CD14-positive monocyte (primary cell): ENCODE measurements at regions not wholly inside any gene's neighbourhood (a gene's known extent, or its start where the extent isn't known, plus 50 kb on each side); places are given as distances from the start of the nearest gene placed in this dataset.

ENCODE experiments used
- DNase-seq, 3 donors: peaks; one replicate each; pipeline ENCODE4 v3.0.0-alpha.2; 2011 to 2022
- H2AFZ ChIP-seq: 2 replicates; pipeline ENCODE4 v1.6.0; 2012; ENCODE audit warnings: mild to moderate bottlenecking, low read depth, low read length, inconsistent platforms; ENCODE audit not compliant: insufficient read depth, poor library complexity, severe bottlenecking
- H3K27ac ChIP-seq, 2 donors: 1 replicate in 1 of 2; 2 replicates in 1 of 2; pipeline ENCODE4 v1.5.1; 2012 to 2013; ENCODE audit warnings: low read length in 2 of 2, control low read depth in 1 of 2, inconsistent platforms in 1 of 2, low read depth in 1 of 2, mild to moderate bottlenecking in 1 of 2
- H3K27me3 ChIP-seq, 2 donors: one replicate each; pipeline versions ENCODE4 v1.6.0 to v1.6.1; 2011 to 2013; ENCODE audit warnings: low read length in 2 of 2; ENCODE audit not compliant: control insufficient read depth in 2 of 2, insufficient read depth in 2 of 2
- H3K36me3 ChIP-seq, 2 donors: replicated peaks in 1 of 2; 1 replicate in 1 of 2; 2 replicates in 1 of 2; pipeline versions ENCODE4 v1.5.1 to v1.6.1; 2012 to 2013; ENCODE audit warnings: low read length in 2 of 2, control low read depth in 1 of 2, inconsistent platforms in 1 of 2, mild to moderate bottlenecking in 1 of 2; ENCODE audit not compliant: insufficient read depth in 2 of 2, control insufficient read depth in 1 of 2
- H3K4me1 ChIP-seq, 2 donors: 1 replicate in 1 of 2; 2 replicates in 1 of 2; pipeline versions ENCODE4 v1.5.1 to v1.6.1; 2012 to 2013; ENCODE audit warnings: low read length in 2 of 2, control low read depth in 1 of 2, inconsistent platforms in 1 of 2, mild to moderate bottlenecking in 1 of 2, moderate library complexity in 1 of 2; ENCODE audit not compliant: insufficient read depth in 2 of 2, control insufficient read depth in 1 of 2
- H3K4me2 ChIP-seq: replicated peaks from 2 replicates; pipeline ENCODE3; 2012; ENCODE audit warnings: low read length, moderate library complexity, mild to moderate bottlenecking; ENCODE audit not compliant: poor library complexity, severe bottlenecking; ENCODE audit errors: extremely low read depth
- H3K4me3 ChIP-seq, 3 experiments: fragments of 200-600 bp in 1 of 3; sonication (generic) in 1 of 3; replicated peaks in 1 of 3; 1 replicate in 2 of 3; 2 replicates in 1 of 3; pipeline ENCODE4 v1.5.1; 2011 to 2013; ENCODE audit warnings: low read length in 3 of 3, mild to moderate bottlenecking in 3 of 3, control low read depth in 2 of 3, low read depth in 2 of 3, inconsistent platforms in 1 of 3, moderate library complexity in 1 of 3
- H3K79me2 ChIP-seq: 2 replicates; pipeline ENCODE4 v1.6.0; 2012; ENCODE audit warnings: mild to moderate bottlenecking, control low read depth, inconsistent platforms, low read length, moderate library complexity; ENCODE audit not compliant: insufficient read depth
- H3K9ac ChIP-seq: 2 replicates; pipeline ENCODE4 v1.6.0; 2017; ENCODE audit warnings: low read length, mild to moderate bottlenecking; ENCODE audit not compliant: insufficient read depth, poor library complexity, severe bottlenecking
- H3K9me3 ChIP-seq, 2 donors: replicated peaks in 1 of 2; 1 replicate in 1 of 2; 2 replicates in 1 of 2; pipeline versions ENCODE4 v1.5.1 to v1.6.1; 2012 to 2013; ENCODE audit warnings: low read length in 2 of 2, control low read depth in 1 of 2; ENCODE audit not compliant: control insufficient read depth in 1 of 2, insufficient read depth in 1 of 2
- H4K20me1 ChIP-seq: 2 replicates; pipeline ENCODE4 v1.6.0; 2012; ENCODE audit warnings: mild to moderate bottlenecking, low read length, control low read depth, moderate library complexity; ENCODE audit not compliant: insufficient read depth
- H3K27ac Mint-ChIP-seq, 7 donors: one replicate each; pipeline ENCODE4 v1.8.0; 2020; ENCODE audit warnings: mild to moderate bottlenecking in 7 of 7, mixed read lengths in 7 of 7, moderate library complexity in 6 of 7, inconsistent platforms in 2 of 7
- H3K27me3 Mint-ChIP-seq, 3 donors: one replicate each; pipeline ENCODE4 v1.8.0; 2021 to 2022; ENCODE audit warnings: low read depth in 3 of 3, mild to moderate bottlenecking in 3 of 3, mixed read lengths in 3 of 3, moderate library complexity in 3 of 3, inconsistent platforms in 1 of 3
- H3K36me3 Mint-ChIP-seq, 2 donors: one replicate each; pipeline ENCODE4 v1.8.0; 2020; ENCODE audit warnings: mixed read lengths in 2 of 2, inconsistent platforms in 1 of 2, mild to moderate bottlenecking in 1 of 2
- H3K4me1 Mint-ChIP-seq: one replicate; pipeline ENCODE4 v1.8.0; 2020; ENCODE audit warnings: mild to moderate bottlenecking, mixed read lengths
- H3K4me3 Mint-ChIP-seq, 2 donors: one replicate each; pipeline ENCODE4 v1.8.0; 2020; ENCODE audit warnings: mild to moderate bottlenecking in 2 of 2, mixed read lengths in 2 of 2, moderate library complexity in 1 of 2
- H3K9me3 Mint-ChIP-seq, 7 donors: one replicate each; pipeline ENCODE4 v1.8.0; 2020 to 2022; ENCODE audit warnings: mixed read lengths in 7 of 7, mild to moderate bottlenecking in 6 of 7, moderate library complexity in 6 of 7, inconsistent platforms in 2 of 7
- WGBS: methylation state at CpG from one replicate; pipeline ENCODE4 v1.1.5; 2013; ENCODE audit warnings: missing lambda C conversion rate; ENCODE audit not compliant: insufficient coverage; 5-methylcytosine and 5-hydroxymethylcytosine counted together
- intact Hi-C, 2 donors: fragments of 100-400 bp; cut with micrococcal nuclease; formaldehyde crosslinking; loops; one replicate each; pipeline versions ENCODE4 v1.15.0 to v1.15.1; 2023
- TF ChIP-seq, protein P1 (sequence below): fragments of 200-600 bp; IDR thresholded peaks from one replicate; pipeline ENCODE4 v1.8.0; 2022; ENCODE audit warnings: antibody characterized with exemption, mild to moderate bottlenecking

GRCh38 chr16:65445313-65446260, 323.7 kb upstream of the CDH11 start:
- Histone ChIP-seq H4K20me1 (no peaks in the 10 kb centered on the region), H2AFZ (no peak overlapping the region), H3K79me2 (no peaks in the 10 kb centered on the region), H3K4me3 (no peak overlapping the region), H3K9me3 (peaks cover 0 to 8% of the 10 kb centered on the region in 2 donors), H3K27me3 (no peaks in the 10 kb centered on the region), H3K4me2 (no peak overlapping the region), H3K27ac (no peak overlapping the region), H3K36me3 (no peaks in the 10 kb centered on the region), H3K4me1 (no peaks in the 10 kb centered on the region), H3K9ac (no peak overlapping the region)
- no peak for DNase-seq
- Mint-ChIP-seq H3K4me3 (no peak overlapping the region), H3K27ac (no peak overlapping the region), H3K36me3 (no peaks in the 10 kb centered on the region), H3K9me3 (peaks cover 1 to 16% (median 9%) of the 10 kb centered on the region in 7 donors), H3K27me3 (peaks cover 0 to 4% (median 2%) of the 10 kb centered on the region in 3 donors), H3K4me1 (no peaks in the 10 kb centered on the region)
- 100% methylated on average over 1 of the region's 1 CpG for WGBS
- TF ChIP-seq, protein P1, sequence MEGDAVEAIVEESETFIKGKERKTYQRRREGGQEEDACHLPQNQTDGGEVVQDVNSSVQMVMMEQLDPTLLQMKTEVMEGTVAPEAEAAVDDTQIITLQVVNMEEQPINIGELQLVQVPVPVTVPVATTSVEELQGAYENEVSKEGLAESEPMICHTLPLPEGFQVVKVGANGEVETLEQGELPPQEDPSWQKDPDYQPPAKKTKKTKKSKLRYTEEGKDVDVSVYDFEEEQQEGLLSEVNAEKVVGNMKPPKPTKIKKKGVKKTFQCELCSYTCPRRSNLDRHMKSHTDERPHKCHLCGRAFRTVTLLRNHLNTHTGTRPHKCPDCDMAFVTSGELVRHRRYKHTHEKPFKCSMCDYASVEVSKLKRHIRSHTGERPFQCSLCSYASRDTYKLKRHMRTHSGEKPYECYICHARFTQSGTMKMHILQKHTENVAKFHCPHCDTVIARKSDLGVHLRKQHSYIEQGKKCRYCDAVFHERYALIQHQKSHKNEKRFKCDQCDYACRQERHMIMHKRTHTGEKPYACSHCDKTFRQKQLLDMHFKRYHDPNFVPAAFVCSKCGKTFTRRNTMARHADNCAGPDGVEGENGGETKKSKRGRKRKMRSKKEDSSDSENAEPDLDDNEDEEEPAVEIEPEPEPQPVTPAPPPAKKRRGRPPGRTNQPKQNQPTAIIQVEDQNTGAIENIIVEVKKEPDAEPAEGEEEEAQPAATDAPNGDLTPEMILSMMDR: no peak
- intact Hi-C loops: no loop called here

- no peaks in the 10 kb centered on the region for H3K79me2 ChIP-seq
- H2AFZ ChIP-seq: no peak overlapping the region
- no peak overlapping the region for H3K9ac ChIP-seq
- Mint-ChIP-seq H3K27ac (no peak overlapping the region), H3K4me1 (no peaks in the 10 kb centered on the region), H3K27me3 (no peaks in the 10 kb centered on the region), H3K4me3 (no peak overlapping the region), H3K9me3 (peaks cover 1 to 6% (median 3%) of the 10 kb centered on the region in 7 donors), H3K36me3 (no peaks in the 10 kb centered on the region)
- WGBS: no CpG with 5 or more reads among the region's 2 CpGs
- TF ChIP-seq, protein P1: no peak
- no peak for DNase-seq
- H4K20me1 ChIP-seq: no peaks in the 10 kb centered on the region
- no peak overlapping the region for H3K4me3 ChIP-seq
- H3K27me3 ChIP-seq: no peaks in the 10 kb centered on the region
- no peak overlapping the region for H3K27ac ChIP-seq
- no peaks in the 10 kb centered on the region for H3K4me1 ChIP-seq
- H3K36me3 ChIP-seq: no peaks in the 10 kb centered on the region
- intact Hi-C loops: no loop called here
- no peak overlapping the region for H3K4me2 ChIP-seq
- no peaks in the 10 kb centered on the region for H3K9me3 ChIP-seq
Measured at GRCh38 chr16:65441501-65441900, 319.6 kb upstream of the CDH11 start.
